Natural killer cell treated with Interleukin-12 subunit alpha and Interleukin-12 subunit beta and Interleukin-15 and Interleukin-18, amount 100 ng/mL, for 72 hours (primary cell): ENCODE measurements at regions not wholly inside any gene's neighbourhood (a gene's known extent, or its start where the extent isn't known, plus 50 kb on each side); places are given as distances from the start of the nearest gene placed in this dataset.

Experiments
- ATAC-seq, 2 donors: fragments of 150-1000 bp; cut with Tn5 transposase in 1 of 2; sonication (Bioruptor Pico), chemical (Tn5 transposase) in 1 of 2; 2 replicates each; pipeline ENCODE4 v1.10.0; 2021
- DNase-seq: peaks from one replicate; pipeline ENCODE4 v3.0.0; 2022; ENCODE audit warnings: low spot score
- H3K27ac Mint-ChIP-seq, 2 donors: 1 replicate in 1 of 2; 2 replicates in 1 of 2; pipeline ENCODE4 v1.8.0; 2022; ENCODE audit warnings: mixed read lengths in 2 of 2, mild to moderate bottlenecking in 1 of 2, moderate library complexity in 1 of 2
- H3K27me3 Mint-ChIP-seq, 2 donors: 1 replicate in 1 of 2; 2 replicates in 1 of 2; pipeline ENCODE4 v1.8.0; 2022; ENCODE audit warnings: mixed read lengths in 2 of 2
- H3K36me3 Mint-ChIP-seq: one replicate; pipeline ENCODE4 v1.8.0; 2022; ENCODE audit warnings: mixed read lengths
- H3K4me1 Mint-ChIP-seq, 2 donors: 1 replicate in 1 of 2; 2 replicates in 1 of 2; pipeline ENCODE4 v1.8.0; 2022; ENCODE audit warnings: low read depth in 2 of 2, mixed read lengths in 2 of 2, mild to moderate bottlenecking in 1 of 2
- H3K4me3 Mint-ChIP-seq: one replicate; pipeline ENCODE4 v1.8.0; 2022; ENCODE audit warnings: mixed read lengths
- H3K9me3 Mint-ChIP-seq: 2 replicates; pipeline ENCODE4 v1.8.0; 2022; ENCODE audit warnings: mixed read lengths

GRCh38 chr2:48017136-48017535 is 110.8 kb upstream of the FBXO11 start:
- Mint-ChIP-seq H3K4me3 (no peak overlapping the region), H3K27ac (no peak overlapping the region), H3K27me3 (peaks cover 29 to 39% of the 10 kb centered on the region in 2 donors), H3K9me3 (peaks cover 2% of the 10 kb centered on the region), H3K36me3 (peaks cover 6% of the 10 kb centered on the region), H3K4me1 (no peaks in the 10 kb centered on the region)
- ATAC-seq (no peak), DNase-seq (no peak)

- no peak overlapping the region for H3K27ac Mint-ChIP-seq
Observed at GRCh38 chr2:48018480-48018879, 112.2 kb upstream of the FBXO11 start.

GRCh38 chr2:48026865-48027264 is 120.6 kb upstream of the FBXO11 start:
- no peak for DNase-seq

More at GRCh38 chr2:48018480-48018879, 112.2 kb upstream of the FBXO11 start:
- no peak overlapping the region for H3K4me3 Mint-ChIP-seq
- no peak for ATAC-seq
- peaks cover 32 to 46% of the 10 kb centered on the region in 2 donors for H3K27me3 Mint-ChIP-seq
- H3K4me1 Mint-ChIP-seq = no peaks in the 10 kb centered on the region
- H3K36me3 Mint-ChIP-seq = peaks cover 6% of the 10 kb centered on the region
- H3K9me3 Mint-ChIP-seq = peaks cover 2% of the 10 kb centered on the region
- DNase-seq = no peak

GRCh38 chr2:48032765-48033164 is 126.5 kb upstream of the FBXO11 start:
- H3K4me1 Mint-ChIP-seq = no peaks in the 10 kb centered on the region
- no peaks in the 10 kb centered on the region for H3K9me3 Mint-ChIP-seq
- ATAC-seq = no peak

More at GRCh38 chr2:48026865-48027264, 120.6 kb upstream of the FBXO11 start:
- Mint-ChIP-seq H3K4me1 (no peaks in the 10 kb centered on the region), H3K36me3 (no peaks in the 10 kb centered on the region), H3K27ac (no peak overlapping the region), H3K9me3 (no peaks in the 10 kb centered on the region), H3K4me3 (no peak overlapping the region), H3K27me3 (peaks cover 28 to 32% of the 10 kb centered on the region in 2 donors)
- ATAC-seq = no peak

GRCh38 chr2:48034295-48034694 is 128.0 kb upstream of the FBXO11 start:
- Mint-ChIP-seq H3K4me1 (no peaks in the 10 kb centered on the region), H3K36me3 (no peaks in the 10 kb centered on the region), H3K9me3 (no peaks in the 10 kb centered on the region), H3K27me3 (peaks cover 3 to 4% of the 10 kb centered on the region in 2 donors), H3K4me3 (no peak overlapping the region), H3K27ac (no peak overlapping the region)
- DNase-seq (no peak), ATAC-seq (no peak)

More at GRCh38 chr2:48032765-48033164, 126.5 kb upstream of the FBXO11 start:
- peaks cover 4 to 12% of the 10 kb centered on the region in 2 donors for H3K27me3 Mint-ChIP-seq
- no peak for DNase-seq
- H3K4me3 Mint-ChIP-seq = no peak overlapping the region
- H3K27ac Mint-ChIP-seq = no peak overlapping the region
- no peaks in the 10 kb centered on the region for H3K36me3 Mint-ChIP-seq

GRCh38 chr2:48036312-48036711 is 130.0 kb upstream of the FBXO11 start:
- H3K27ac Mint-ChIP-seq = no peak overlapping the region
- DNase-seq = no peak
- no peak overlapping the region for H3K4me3 Mint-ChIP-seq
- H3K36me3 Mint-ChIP-seq = no peaks in the 10 kb centered on the region
- H3K4me1 Mint-ChIP-seq = no peaks in the 10 kb centered on the region
- H3K9me3 Mint-ChIP-seq = no peaks in the 10 kb centered on the region
- H3K27me3 Mint-ChIP-seq = peaks cover 17 to 23% of the 10 kb centered on the region in 2 donors
- ATAC-seq = no peak

GRCh38 chr2:48039209-48039990 is 133.1 kb upstream of the FBXO11 start:
- ATAC-seq (no peak), DNase-seq (no peak)
- peaks cover 37 to 42% of the 10 kb centered on the region in 2 donors for H3K27me3 Mint-ChIP-seq
- H3K36me3 Mint-ChIP-seq = no peaks in the 10 kb centered on the region
- no peaks in the 10 kb centered on the region for H3K9me3 Mint-ChIP-seq
- no peaks in the 10 kb centered on the region for H3K4me1 Mint-ChIP-seq
- H3K27ac Mint-ChIP-seq = no peak overlapping the region
- H3K4me3 Mint-ChIP-seq = no peak overlapping the region

- Mint-ChIP-seq H3K4me3 (no peak overlapping the region), H3K27me3 (peaks cover 34 to 42% of the 10 kb centered on the region in 2 donors), H3K27ac (no peak overlapping the region), H3K9me3 (no peaks in the 10 kb centered on the region), H3K4me1 (no peaks in the 10 kb centered on the region), H3K36me3 (no peaks in the 10 kb centered on the region)
- DNase-seq (no peak), ATAC-seq (no peak)
Observed at GRCh38 chr2:48043131-48043700, 136.9 kb upstream of the FBXO11 start.

- Mint-ChIP-seq H3K4me1 (no peaks in the 10 kb centered on the region), H3K4me3 (no peak overlapping the region), H3K9me3 (no peaks in the 10 kb centered on the region), H3K27ac (no peak overlapping the region), H3K36me3 (no peaks in the 10 kb centered on the region), H3K27me3 (peaks cover 34 to 42% of the 10 kb centered on the region in 2 donors)
- ATAC-seq (no peak), DNase-seq (no peak)
Observed at GRCh38 chr2:48043746-48044145, 137.4 kb upstream of the FBXO11 start.

- no peaks in the 10 kb centered on the region for H3K9me3 Mint-ChIP-seq
- H3K27me3 Mint-ChIP-seq = peaks cover 25 to 38% of the 10 kb centered on the region in 2 donors
- no peak for DNase-seq
Observed at GRCh38 chr2:48045613-48046012, 139.3 kb upstream of the FBXO11 start.

GRCh38 chr2:48048476-48049171 is 142.3 kb upstream of the FBXO11 start:
- H3K27ac Mint-ChIP-seq = no peak overlapping the region
- H3K27me3 Mint-ChIP-seq = peaks cover 9 to 11% of the 10 kb centered on the region in 2 donors
- no peaks in the 10 kb centered on the region for H3K4me1 Mint-ChIP-seq
- H3K9me3 Mint-ChIP-seq = no peaks in the 10 kb centered on the region
- no peaks in the 10 kb centered on the region for H3K36me3 Mint-ChIP-seq
- DNase-seq = no peak
- no peak for ATAC-seq
- H3K4me3 Mint-ChIP-seq = no peak overlapping the region

More at GRCh38 chr2:48045613-48046012, 139.3 kb upstream of the FBXO11 start:
- no peak for ATAC-seq
- no peaks in the 10 kb centered on the region for H3K36me3 Mint-ChIP-seq
- no peaks in the 10 kb centered on the region for H3K4me1 Mint-ChIP-seq
- H3K27ac Mint-ChIP-seq = no peak overlapping the region
- H3K4me3 Mint-ChIP-seq = no peak overlapping the region

- Mint-ChIP-seq H3K27me3 (peaks cover 6 to 11% of the 10 kb centered on the region in 2 donors), H3K27ac (no peak overlapping the region), H3K9me3 (no peaks in the 10 kb centered on the region), H3K36me3 (no peaks in the 10 kb centered on the region), H3K4me1 (no peaks in the 10 kb centered on the region), H3K4me3 (no peak overlapping the region)
- DNase-seq (no peak), ATAC-seq (no peak)
Observed at GRCh38 chr2:48049371-48049770, 143.1 kb upstream of the FBXO11 start.

GRCh38 chr2:48050711-48051110 is 144.4 kb upstream of the FBXO11 start:
- H3K4me3 Mint-ChIP-seq = no peak overlapping the region
- no peaks in the 10 kb centered on the region for H3K4me1 Mint-ChIP-seq
- peaks cover 1% of the 10 kb centered on the region for H3K36me3 Mint-ChIP-seq
- H3K27me3 Mint-ChIP-seq = peaks cover 9 to 15% of the 10 kb centered on the region in 2 donors
- no peak overlapping the region for H3K27ac Mint-ChIP-seq
- DNase-seq (no peak), ATAC-seq (no peak)
- H3K9me3 Mint-ChIP-seq = no peaks in the 10 kb centered on the region

GRCh38 chr2:48059975-48060374 is 153.7 kb upstream of the FBXO11 start:
- H3K4me1 Mint-ChIP-seq = no peaks in the 10 kb centered on the region
- no peak overlapping the region for H3K27ac Mint-ChIP-seq
- H3K27me3 Mint-ChIP-seq = peaks cover 23 to 25% of the 10 kb centered on the region in 2 donors
- no peak for ATAC-seq
- H3K9me3 Mint-ChIP-seq = no peaks in the 10 kb centered on the region
- no peak for DNase-seq
- H3K4me3 Mint-ChIP-seq = no peak overlapping the region
- H3K36me3 Mint-ChIP-seq = peaks cover 5% of the 10 kb centered on the region
